ENCODE measurements at regions not wholly inside any gene's neighbourhood (a gene's known extent, or its start where the extent isn't known, plus 50 kb on each side); places are given as distances from the start of the nearest gene placed in this dataset.

DNA sequence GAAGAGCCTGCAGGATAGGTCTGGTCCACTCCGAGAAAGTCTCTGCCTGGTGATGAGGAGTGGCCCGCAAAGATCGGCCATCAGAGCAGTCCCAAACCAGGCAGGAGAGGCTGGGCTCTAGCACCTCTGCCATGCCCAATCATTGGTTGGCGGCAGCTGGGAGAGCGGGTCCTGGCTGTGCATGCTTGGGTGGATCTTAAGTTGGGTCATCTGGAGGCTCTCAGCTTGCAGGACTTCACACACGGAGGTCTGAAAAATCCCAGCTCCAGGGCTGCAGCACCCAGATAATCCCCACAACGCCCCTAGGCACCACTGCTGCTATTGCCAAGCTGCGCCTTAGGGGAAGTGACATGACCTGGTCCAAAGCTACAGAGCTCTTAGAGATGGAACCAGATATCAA is 766.7 kb upstream of the TBX3 start:
- ATAC-seq: no peak
- TF ChIP-seq ARNTL (CRISPR knock-in tag; IDR thresholded peaks at IDR 0.05; ENCODE audit: borderline replicate concordance, low read depth): no peak
- no peak for TF ChIP-seq ZNF565 (CRISPR knock-in tag; conservative IDR thresholded peaks at IDR 0.05; ENCODE audit: low read depth)
- TF ChIP-seq CSRNP3 (CRISPR knock-in tag; IDR thresholded peaks at IDR 0.05): no peak
- no peak for TF ChIP-seq OSR1 (CRISPR knock-in tag; IDR thresholded peaks at IDR 0.05)
- no peak for TF ChIP-seq ZNF8 (CRISPR knock-in tag; IDR thresholded peaks at IDR 0.05)
- TF ChIP-seq, protein P1, sequence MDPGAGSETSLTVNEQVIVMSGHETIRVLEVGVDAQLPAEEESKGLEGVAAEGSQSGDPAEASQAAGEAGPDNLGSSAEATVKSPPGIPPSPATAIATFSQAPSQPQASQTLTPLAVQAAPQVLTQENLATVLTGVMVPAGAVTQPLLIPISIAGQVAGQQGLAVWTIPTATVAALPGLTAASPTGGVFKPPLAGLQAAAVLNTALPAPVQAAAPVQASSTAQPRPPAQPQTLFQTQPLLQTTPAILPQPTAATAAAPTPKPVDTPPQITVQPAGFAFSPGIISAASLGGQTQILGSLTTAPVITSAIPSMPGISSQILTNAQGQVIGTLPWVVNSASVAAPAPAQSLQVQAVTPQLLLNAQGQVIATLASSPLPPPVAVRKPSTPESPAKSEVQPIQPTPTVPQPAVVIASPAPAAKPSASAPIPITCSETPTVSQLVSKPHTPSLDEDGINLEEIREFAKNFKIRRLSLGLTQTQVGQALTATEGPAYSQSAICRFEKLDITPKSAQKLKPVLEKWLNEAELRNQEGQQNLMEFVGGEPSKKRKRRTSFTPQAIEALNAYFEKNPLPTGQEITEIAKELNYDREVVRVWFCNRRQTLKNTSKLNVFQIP (CRISPR knock-in tag; IDR thresholded peaks at IDR 0.05; ENCODE audit: borderline replicate concordance, low read depth): no peak
- TF ChIP-seq BACH2 (CRISPR knock-in tag; IDR thresholded peaks at IDR 0.05; ENCODE audit: borderline replicate concordance): no peak
- TF ChIP-seq PATZ1 (CRISPR knock-in tag; IDR thresholded peaks at IDR 0.05; ENCODE audit: borderline replicate concordance): no peak

DNA sequence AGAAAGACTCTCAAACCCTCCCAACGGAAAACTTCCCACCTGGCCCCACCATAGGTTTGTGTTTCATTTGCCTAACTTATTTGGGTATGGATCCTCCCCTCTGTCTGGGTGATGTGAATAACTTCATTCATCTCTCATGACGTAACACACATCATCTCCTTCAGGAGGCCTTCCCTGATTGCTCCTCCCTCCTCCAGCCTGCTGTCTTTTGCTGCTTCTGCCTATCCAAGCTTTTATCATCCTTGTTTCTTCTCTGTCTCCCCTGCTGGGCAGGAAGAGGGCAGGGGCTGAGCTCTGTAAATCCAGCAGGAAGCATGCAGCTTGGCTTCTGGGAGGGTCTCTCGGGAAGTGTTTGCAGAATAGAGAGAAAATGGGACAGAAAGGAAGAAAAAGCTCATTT is 766.0 kb upstream of the TBX3 start:
- ATAC-seq: no peak
- no peak for TF ChIP-seq CREB5 (CRISPR knock-in tag; IDR thresholded peaks at IDR 0.05; ENCODE audit: low read depth)

DNA sequence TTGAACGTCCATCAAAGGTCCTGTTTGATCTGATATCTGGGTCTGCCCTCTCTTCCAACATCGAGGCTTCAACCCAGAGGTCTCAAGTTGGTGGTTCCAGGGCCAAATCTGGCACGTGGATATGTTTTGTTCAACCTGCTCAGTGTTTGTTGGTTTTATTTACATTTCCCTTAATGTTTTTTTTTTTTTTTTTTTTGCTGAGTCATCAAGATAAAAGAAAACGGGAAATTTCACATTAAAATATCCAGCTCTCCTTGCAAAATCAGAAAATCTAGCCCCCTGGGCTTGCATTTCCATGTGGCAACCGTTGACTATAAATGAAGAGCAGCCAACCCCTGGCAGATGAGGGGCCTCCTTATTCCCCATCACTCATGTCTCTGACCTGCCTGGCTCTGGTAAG is 765.6 kb upstream of the TBX3 start:
- ATAC-seq: no peak
- TF ChIP-seq ZNF565 (CRISPR knock-in tag; conservative IDR thresholded peaks at IDR 0.05; ENCODE audit: low read depth): no peak
- TF ChIP-seq TSHZ2 (CRISPR knock-in tag; IDR thresholded peaks at IDR 0.05): no peak
- TF ChIP-seq OSR1 (CRISPR knock-in tag; IDR thresholded peaks at IDR 0.05): no peak
- TF ChIP-seq PPARA (CRISPR knock-in tag; IDR thresholded peaks at IDR 0.05; ENCODE audit: borderline replicate concordance): no peak
- TF ChIP-seq ZC3H10 (CRISPR knock-in tag; IDR thresholded peaks at IDR 0.05): no peak
- TF ChIP-seq SNAI2 (CRISPR knock-in tag; IDR thresholded peaks at IDR 0.05): no peak
- no peak for TF ChIP-seq ZNF70 (CRISPR knock-in tag; IDR thresholded peaks at IDR 0.05)
- TF ChIP-seq, protein P1 (CRISPR knock-in tag; IDR thresholded peaks at IDR 0.05; ENCODE audit: borderline replicate concordance, low read depth): no peak
- TF ChIP-seq ESRRG (CRISPR knock-in tag; IDR thresholded peaks at IDR 0.05): no peak
- TF ChIP-seq ZFP30 (CRISPR knock-in tag; IDR thresholded peaks at IDR 0.05): no peak
- TF ChIP-seq ISL1 (CRISPR knock-in tag; IDR thresholded peaks at IDR 0.05): no peak
- no peak for TF ChIP-seq TCF4 (CRISPR knock-in tag; IDR thresholded peaks at IDR 0.05; ENCODE audit: borderline replicate concordance)
- no peak for TF ChIP-seq GLIS3 (CRISPR knock-in tag; IDR thresholded peaks at IDR 0.05)
- no peak for TF ChIP-seq ZNF8 (CRISPR knock-in tag; IDR thresholded peaks at IDR 0.05)
- no peak for TF ChIP-seq ARNTL (CRISPR knock-in tag; IDR thresholded peaks at IDR 0.05; ENCODE audit: borderline replicate concordance, low read depth)
- TF ChIP-seq CREB5 (CRISPR knock-in tag; IDR thresholded peaks at IDR 0.05; ENCODE audit: low read depth): no peak
